GM12892 (cell line): ENCODE measurements at regions not wholly inside any gene's neighbourhood (a gene's known extent, or its start where the extent isn't known, plus 50 kb on each side); places are given as distances from the start of the nearest gene placed in this dataset.

Source experiments
- POLR2A ChIP-seq: IDR thresholded peaks from 2 replicates; pipeline ENCODE4 v1.6.1; 2011; ENCODE audit warnings: low read depth, low read length, control low read depth
- POLR2AphosphoS5 ChIP-seq: IDR thresholded peaks from 2 replicates; pipeline ENCODE4 v1.6.1; 2011; ENCODE audit warnings: low read depth, low read length, control low read depth

- TF ChIP-seq POLR2AphosphoS5 (no peak), POLR2A (no peak)
Measured at GRCh38 chr1:22201023-22201422, 58.1 kb upstream of the WNT4 start.
